RWPE2 (cell line): ENCODE measurements at regions not wholly inside any gene's neighbourhood (a gene's known extent, or its start where the extent isn't known, plus 50 kb on each side); places are given as distances from the start of the nearest gene placed in this dataset.

Experiments
- ATAC-seq: fragments of 200-7000 bp; cut with Tn5 transposase; 3 replicates; pipeline ENCODE4 v1.9.1; 2021; ENCODE audit warnings: low read depth
- DNase-seq: peaks from one replicate; pipeline ENCODE4 v3.0.0-alpha.2; 2020; ENCODE audit warnings: low spot score
- H3K27ac ChIP-seq: fragments of 450-650 bp; 2 replicates; pipeline ENCODE4 v1.5.1; 2017; ENCODE audit warnings: mild to moderate bottlenecking; ENCODE audit not compliant: poor library complexity, severe bottlenecking
- H3K27me3 ChIP-seq: fragments of 250-450 bp; sonication (Bioruptor Pico); 2 replicates; pipeline ENCODE4 v1.5.1; 2021; ENCODE audit warnings: mild to moderate bottlenecking, moderate library complexity; ENCODE audit not compliant: insufficient read depth, poor library complexity, severe bottlenecking
- H3K36me3 ChIP-seq: fragments of 250-450 bp; sonication (Bioruptor Pico); 2 replicates; pipeline ENCODE4 v1.5.1; 2020; ENCODE audit warnings: low read depth, mild to moderate bottlenecking, moderate library complexity
- H3K4me1 ChIP-seq: fragments of 250-450 bp; sonication (Bioruptor Pico); 2 replicates; pipeline ENCODE4 v1.5.1; 2021; ENCODE audit warnings: mild to moderate bottlenecking, moderate library complexity; ENCODE audit not compliant: insufficient read depth, poor library complexity, severe bottlenecking
- H3K4me3 ChIP-seq: fragments of 250-450 bp; sonication (Bioruptor Pico); 2 replicates; pipeline ENCODE4 v1.5.1; 2021; ENCODE audit warnings: mild to moderate bottlenecking, moderate library complexity; ENCODE audit not compliant: severe bottlenecking
- H3K9me3 ChIP-seq: fragments of 250-450 bp; sonication (Bioruptor Pico); 2 replicates; pipeline ENCODE4 v1.5.1; 2021; ENCODE audit warnings: mild to moderate bottlenecking, moderate library complexity; ENCODE audit not compliant: severe bottlenecking
- CTCF ChIP-seq: fragments of 450-650 bp; IDR thresholded peaks from one replicate; pipeline ENCODE4 v1.5.1; 2017; ENCODE audit warnings: mild to moderate bottlenecking, moderate library complexity; ENCODE audit not compliant: poor library complexity, severe bottlenecking

DNA sequence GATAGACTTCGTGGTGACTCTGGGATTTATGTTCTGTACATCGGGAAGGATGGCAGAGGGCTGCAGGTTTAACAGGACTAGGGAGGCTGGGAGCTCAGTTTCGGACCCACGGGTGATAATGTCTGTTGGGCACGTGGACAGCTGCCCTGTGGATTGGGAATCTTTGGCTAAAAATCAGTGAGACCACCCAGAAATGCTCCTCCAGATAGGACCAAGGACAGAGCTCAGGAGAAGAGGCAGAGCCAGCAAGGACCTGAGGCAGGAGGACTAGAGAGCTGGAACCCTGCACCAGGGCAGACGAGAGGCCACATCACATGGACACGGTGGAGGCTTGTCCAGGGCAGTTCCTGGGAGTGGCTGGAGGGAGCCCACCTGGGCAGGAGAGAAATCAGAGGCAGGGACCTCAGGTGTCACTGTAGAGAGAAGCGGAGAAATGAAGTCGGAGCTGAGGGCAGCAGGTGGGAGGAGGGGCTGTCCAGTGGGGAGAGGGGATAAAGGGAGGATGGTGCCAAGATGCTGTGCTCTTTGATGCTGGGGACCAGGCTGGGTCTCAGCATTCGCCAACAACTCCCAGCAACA, 79.2 kb downstream of the CPZ start:
- peak; percentile 28 for DNase-seq
- Histone ChIP-seq H3K4me1 (no peaks in the 10 kb centered on the region), H3K36me3 (no peaks in the 10 kb centered on the region), H3K9me3 (no peaks in the 10 kb centered on the region), H3K4me3 (no peak overlapping the region), H3K27ac (no peak overlapping the region), H3K27me3 (peaks cover 28% of the 10 kb centered on the region)
- TF ChIP-seq CTCF: no peak
- ATAC-seq: no peak
